Stimulated activated CD8-positive, alpha-beta memory T cell treated with anti-CD3 and anti-CD28 coated beads, Interleukin-15, amount 100 ng/mL, for 1 hour (primary cell): ENCODE measurements at regions not wholly inside any gene's neighbourhood (a gene's known extent, or its start where the extent isn't known, plus 50 kb on each side); places are given as distances from the start of the nearest gene placed in this dataset.
"Not testable (repeated sequence)": the region's sequence is repeated elsewhere in the genome, so short reads cannot be mapped to it uniquely, and the experiment has no call there.

ENCODE experiments used
- DNase-seq: peaks from one replicate; pipeline ENCODE4 v3.0.0-alpha.2; 2020; ENCODE audit warnings: low read depth

- DNase-seq = no peak
Measured at GRCh38 chr15:62270216-62270921, 105.3 kb upstream of the C2CD4B start.

GRCh38 chr15:62272290-62272689, 107.2 kb upstream of the C2CD4B start:
- DNase-seq = no peak

GRCh38 chr15:62275831-62276230, 110.7 kb upstream of the C2CD4B start:
- no peak for DNase-seq

GRCh38 chr15:62277816-62278394, 112.8 kb upstream of the C2CD4B start:
- DNase-seq = no peak

- DNase-seq = no peak
Measured at GRCh38 chr15:62278534-62278933, 113.4 kb upstream of the C2CD4B start.

- no peak for DNase-seq
Measured at GRCh38 chr15:62279041-62279440, 114.0 kb upstream of the C2CD4B start.

GRCh38 chr15:62280625-62281024, 115.5 kb upstream of the C2CD4B start:
- DNase-seq = no peak

GRCh38 chr15:62281801-62282200, 116.7 kb upstream of the C2CD4B start:
- DNase-seq = not testable (repeated sequence)

- no peak for DNase-seq
Measured at GRCh38 chr15:62287066-62287857, 122.2 kb upstream of the C2CD4B start.

- DNase-seq = no peak
Measured at GRCh38 chr15:62288361-62289017, 123.4 kb upstream of the C2CD4B start.

- no peak for DNase-seq
Measured at GRCh38 chr15:62291262-62291661, 126.2 kb upstream of the C2CD4B start.

- no peak for DNase-seq
Measured at GRCh38 chr15:62296756-62297507, 131.8 kb upstream of the C2CD4B start.

- no peak for DNase-seq
Measured at GRCh38 chr15:62297522-62297921, 132.4 kb upstream of the C2CD4B start.

GRCh38 chr15:62297933-62298332, 132.8 kb upstream of the C2CD4B start:
- DNase-seq = no peak

GRCh38 chr15:62298811-62299210, 133.7 kb upstream of the C2CD4B start:
- no peak for DNase-seq

- no peak for DNase-seq
Measured at GRCh38 chr15:62299541-62299940, 134.5 kb upstream of the C2CD4B start.

GRCh38 chr15:62301993-62302675, 137.0 kb upstream of the C2CD4B start:
- no peak for DNase-seq

- no peak for DNase-seq
Measured at GRCh38 chr15:62306851-62307504, 141.9 kb upstream of the C2CD4B start.

- DNase-seq = no peak
Measured at GRCh38 chr15:62307551-62307950, 142.5 kb upstream of the C2CD4B start.

- DNase-seq = no peak
Measured at GRCh38 chr15:62316413-62317060, 151.5 kb upstream of the C2CD4B start.
